ENCODE measurements at regions not wholly inside any gene's neighbourhood (a gene's known extent, or its start where the extent isn't known, plus 50 kb on each side); places are given as distances from the start of the nearest gene placed in this dataset.

DNA sequence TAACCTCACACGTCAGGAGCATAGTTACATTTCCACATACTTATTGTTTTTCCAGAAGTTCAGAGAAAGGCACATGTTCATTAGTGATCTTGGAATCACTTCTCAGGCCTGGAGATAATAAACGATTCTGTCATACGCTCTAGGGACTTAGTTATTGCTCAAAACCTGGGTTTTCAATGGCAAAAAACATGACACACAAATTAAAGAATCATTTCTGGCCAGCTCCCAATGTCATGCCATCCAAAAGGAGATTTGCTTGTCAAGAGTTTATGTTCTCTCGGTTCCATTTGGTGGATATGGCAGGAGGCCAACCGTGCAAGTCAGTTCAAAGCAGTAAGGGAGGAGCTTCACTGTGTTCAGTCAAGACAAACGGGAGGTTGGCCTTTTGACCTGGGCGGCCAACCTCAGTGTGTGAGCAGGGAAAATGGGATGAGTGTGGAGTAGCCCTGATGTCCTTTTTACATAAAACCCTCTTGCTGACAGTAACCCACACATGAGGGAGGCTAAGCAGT, 123.4 kb downstream of the NXNL2 start:
- DNase-seq (ENCODE audit: low read depth), result peak; percentile 29

DNA sequence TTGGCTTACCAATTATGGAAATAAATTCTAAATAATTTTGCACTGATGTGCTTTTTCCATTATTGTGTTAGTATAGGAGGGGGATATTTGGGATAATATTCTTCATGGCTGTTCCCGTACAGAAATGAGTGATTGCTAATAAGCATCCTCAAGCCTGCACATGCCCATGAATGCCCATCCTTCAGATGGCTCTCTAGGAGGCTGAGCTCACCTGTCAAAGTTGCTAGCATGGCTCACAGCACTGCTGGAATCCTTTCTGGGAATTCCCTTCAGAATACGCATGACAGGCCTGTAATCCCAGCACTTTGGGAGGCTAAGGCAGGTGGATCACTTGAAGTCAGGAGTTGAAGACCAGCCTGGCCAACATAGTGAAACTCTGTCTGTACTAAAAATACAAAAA, 124.1 kb downstream of the NXNL2 start:
- DNase-seq (ENCODE audit: low read depth), result no peak

DNA sequence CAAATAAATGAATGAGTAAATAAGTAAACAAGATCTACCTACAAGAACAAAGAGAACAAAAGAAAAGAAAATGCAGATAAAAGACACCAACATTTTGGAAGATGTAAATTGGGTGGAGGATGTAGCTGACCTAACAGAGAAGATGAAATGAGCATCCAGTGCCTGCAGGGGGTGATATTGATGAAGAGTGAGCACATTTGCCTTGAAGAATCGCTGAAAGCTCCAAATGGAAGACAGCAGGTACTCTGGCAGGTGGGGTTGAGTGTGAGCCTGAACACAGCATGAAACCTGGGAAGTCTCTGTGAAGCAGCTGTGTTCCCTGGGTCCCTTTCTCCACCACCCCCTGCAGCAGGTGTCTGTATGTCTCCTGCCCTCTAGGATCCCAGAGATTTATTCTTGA, 125.6 kb downstream of the NXNL2 start:
- peak; percentile 41 for DNase-seq (ENCODE audit: low read depth)

DNA sequence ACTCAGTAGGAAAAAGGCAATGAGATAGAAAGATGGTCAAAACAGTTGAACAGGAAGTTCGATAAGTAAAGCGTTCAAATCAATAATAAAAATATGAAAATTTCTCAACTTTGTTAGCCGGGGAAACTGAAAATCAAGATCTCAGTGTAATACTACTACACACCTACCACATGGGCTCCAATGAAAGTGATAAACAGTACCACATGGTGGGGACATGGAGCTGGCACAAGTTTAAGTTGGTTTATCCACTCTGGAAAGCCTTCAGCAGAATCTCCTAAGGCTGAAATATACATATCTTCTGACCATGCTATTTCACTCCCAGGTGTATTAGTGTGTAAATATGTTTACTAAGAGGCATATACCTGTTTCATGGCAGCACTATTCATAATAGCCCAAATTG, 126.8 kb downstream of the NXNL2 start:
- DNase-seq (ENCODE audit: low read depth), result no peak

DNA sequence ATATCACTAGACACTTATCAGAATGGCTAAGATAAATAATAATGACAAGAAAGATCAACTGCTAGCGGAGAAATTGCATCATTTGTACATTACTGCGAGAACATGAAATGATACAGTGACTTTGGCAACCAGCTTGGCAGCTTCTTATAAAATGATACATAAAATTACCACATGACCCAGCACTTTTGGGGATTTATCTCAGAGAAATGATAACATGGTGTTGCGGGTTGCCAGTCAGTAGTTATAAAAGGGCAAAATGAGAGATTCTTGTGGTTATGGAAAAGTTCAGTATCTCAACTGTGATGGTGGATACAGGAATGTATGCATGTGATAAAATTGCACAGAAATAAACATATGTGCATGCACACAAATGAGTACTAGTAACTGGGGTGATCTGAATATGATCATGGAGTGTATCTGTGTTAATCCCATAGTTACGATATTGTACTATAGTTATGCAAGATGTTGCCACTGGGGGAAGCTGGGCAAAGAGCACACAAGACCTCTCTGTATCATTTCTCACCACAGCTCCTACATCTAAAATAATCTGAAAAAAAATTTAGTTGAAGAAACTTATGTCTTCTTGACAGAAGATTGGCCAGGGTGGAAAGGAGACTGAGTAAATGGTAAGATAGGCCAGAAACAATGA, 128.9 kb downstream of the NXNL2 start:
- DNase-seq (ENCODE audit: low read depth), result peak; percentile 96

DNA sequence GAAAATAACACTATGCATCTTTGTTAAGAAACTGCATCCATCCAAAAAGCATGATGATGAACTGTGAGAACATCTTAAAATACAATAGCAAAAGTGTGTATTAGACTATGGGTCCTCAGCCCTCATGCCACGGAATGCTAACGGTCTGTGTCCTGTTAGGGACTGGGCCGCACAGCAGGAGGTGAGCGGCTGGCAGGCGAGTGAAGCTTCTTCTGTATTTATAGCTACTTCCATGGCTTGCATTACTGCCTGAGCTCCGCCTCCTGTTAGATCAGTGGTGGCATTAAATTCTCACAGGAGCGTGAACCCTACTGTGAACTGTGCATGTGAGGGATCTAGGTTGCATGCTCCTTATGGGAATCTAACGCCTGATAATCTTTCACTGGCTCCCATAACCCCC, 129.8 kb downstream of the NXNL2 start:
- no peak for DNase-seq (ENCODE audit: low read depth)

DNA sequence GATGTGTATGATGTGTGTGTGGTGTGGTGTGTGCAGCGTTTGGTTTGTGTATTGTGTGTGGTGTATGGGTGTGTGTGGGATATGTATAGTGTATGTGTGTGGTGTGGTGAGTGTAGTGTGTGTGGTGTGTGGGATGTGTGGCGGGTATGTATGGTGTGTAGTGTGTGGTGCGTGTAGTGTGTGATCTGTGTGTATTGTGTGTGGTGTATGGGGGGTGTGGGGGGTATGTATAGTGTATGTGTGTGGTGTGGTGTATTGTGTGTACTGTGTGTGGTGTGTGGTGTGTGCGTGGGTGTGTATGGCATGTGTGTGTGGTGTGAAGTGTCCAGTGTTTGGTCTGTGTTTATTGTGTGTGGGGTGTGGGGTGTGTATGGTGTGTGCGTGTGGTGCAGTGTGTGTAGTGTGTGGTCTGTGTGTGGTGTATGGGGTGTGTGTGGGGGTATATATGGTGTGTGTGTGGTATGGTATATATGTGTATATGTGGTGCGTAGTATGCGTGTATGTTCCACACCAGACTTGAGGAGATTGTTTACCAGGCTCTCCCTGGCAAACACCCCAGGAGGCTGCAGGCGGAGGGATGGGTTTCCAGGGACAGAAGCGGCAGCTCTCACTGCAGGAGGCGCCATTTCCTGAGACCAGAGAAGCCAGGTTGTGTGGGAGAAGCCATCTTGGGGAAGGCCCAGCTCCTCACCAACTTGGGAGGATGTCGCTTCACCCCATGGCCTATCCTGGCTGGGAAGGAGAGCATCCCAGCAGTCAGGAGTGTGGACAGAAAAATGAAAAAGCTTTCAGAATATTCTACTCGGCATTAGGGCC, 138.1 kb downstream of the NXNL2 start:
- peak; percentile 6 for DNase-seq (ENCODE audit: low read depth)

DNA sequence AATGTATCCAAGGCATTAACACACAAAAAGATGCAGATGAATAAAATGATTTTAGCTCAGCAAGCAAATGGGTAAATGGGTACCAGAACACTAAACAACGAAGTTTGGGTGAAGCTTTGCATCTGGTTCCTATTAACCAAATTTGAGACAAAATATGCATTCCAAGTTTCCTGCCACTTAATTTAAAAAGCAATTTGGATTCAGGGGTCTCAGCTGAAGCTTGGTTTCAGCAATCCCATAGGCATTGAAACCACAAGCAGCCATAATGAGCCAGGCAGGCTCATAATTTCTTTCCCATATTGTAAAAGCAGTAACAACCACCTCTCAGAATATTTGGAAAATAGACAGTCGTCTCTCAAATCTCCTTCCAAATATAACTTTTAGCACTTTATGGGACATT, 138.9 kb downstream of the NXNL2 start:
- DNase-seq (ENCODE audit: low read depth), result no peak

DNA sequence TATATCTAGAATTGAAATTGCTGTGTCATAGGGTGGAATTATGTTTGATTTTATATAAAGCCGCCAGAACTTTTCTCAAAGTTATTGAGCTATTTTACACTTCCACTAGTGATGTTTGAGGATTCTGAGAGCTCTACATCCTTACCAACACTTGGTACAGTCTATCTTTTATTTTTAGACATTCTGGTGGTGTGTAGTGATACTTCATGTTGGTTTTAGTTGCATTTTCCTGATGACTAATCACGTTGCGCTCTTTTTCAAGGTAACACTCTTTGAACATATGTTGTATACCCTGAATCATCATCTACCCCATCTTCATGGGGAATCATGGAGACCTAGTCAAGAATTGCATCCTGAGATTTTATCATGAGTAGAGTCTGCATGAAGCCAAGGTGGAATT, 141.7 kb downstream of the NXNL2 start:
- DNase-seq (ENCODE audit: low read depth), result no peak

DNA sequence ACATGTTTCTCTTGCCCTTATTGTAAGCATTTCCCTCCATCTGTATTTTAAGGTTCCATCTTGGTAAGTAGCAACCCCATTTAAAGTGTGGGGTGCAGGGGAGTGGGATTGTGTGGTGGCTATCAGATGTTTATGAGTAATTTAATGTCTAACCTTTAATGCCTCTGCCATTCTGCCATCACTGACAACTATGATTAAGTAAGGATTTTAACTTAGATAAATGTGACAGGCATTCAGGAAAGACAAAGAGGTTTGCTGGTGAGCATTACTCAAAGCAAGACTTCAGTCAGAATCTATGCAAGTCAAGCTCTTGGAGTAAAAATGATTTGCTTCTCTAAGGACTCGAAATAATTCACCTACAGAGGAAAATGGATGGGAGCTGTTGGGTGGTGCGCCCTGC, 143.0 kb downstream of the NXNL2 start:
- DNase-seq (ENCODE audit: low read depth), result peak; percentile 19

DNA sequence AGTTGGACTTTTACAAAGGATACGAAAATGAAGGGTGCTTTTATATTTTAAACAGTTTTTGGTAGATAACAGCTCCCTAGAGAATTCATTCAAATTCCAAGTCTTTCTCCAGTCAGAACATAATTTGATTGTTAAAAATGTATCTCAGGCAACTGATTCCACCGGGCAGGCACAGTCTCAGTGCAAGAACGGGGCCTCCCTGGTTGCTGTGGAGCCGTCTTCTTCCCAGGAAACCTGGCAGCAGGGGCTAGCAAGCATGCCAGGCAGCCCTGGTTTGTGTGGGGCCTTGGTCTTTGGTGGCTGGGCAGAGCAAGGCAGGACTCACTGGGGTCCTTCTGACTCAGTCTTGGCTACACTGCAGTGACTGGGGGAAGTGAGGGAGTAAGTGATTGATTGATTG, 143.5 kb downstream of the NXNL2 start:
- no peak for DNase-seq (ENCODE audit: low read depth)

DNA sequence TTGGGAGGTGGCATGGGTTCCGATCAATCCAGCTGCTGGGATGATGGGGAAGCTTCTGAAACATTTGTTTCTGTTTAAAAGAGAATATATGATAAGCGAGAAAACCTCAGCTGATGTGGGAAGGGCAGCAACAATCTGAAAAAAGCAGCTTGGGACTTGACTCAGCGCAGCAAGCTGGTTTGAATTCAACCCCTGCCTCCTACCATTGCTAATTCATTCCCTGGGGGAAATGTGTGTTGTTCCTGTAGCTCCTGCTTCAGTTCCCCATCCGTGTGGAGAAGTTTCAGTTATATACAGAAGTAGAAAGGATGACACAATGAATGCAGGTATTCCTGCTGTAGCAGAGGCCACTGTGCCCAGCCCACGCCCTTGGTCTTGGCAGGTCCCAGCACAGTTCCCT, 145.1 kb downstream of the NXNL2 start:
- no peak for DNase-seq (ENCODE audit: low read depth)

DNA sequence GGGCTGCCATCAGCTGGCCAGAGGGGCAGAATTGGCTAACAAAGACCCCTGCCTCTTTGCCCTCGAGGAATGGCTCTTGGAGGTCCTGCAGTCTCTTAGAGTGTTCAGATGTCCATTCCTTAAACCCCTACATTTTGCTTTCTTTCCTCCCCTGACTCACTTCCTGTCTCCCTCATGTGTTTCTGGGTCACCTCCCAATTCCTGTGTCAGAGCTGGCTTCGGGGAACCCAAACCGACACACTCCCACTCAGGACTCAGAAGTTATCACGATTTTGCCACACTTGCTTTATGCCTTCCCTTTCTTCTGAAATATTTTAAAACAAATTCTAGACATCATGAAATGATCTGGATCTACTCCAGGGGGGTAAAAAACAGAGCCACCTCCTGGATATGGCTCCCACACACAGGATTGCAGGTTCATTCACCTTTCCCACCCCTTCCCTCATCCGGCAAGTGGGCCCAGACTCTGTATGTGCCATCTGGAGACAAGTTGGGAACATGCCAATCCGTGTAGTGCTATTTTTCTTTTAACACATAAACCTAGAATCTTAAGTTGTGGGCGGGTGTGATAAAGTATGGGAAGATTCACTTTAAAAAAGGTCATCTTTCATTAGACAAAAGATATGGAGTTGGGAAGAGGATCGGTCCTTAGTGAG, 145.7 kb downstream of the NXNL2 start:
- no peak for DNase-seq (ENCODE audit: low read depth)

DNA sequence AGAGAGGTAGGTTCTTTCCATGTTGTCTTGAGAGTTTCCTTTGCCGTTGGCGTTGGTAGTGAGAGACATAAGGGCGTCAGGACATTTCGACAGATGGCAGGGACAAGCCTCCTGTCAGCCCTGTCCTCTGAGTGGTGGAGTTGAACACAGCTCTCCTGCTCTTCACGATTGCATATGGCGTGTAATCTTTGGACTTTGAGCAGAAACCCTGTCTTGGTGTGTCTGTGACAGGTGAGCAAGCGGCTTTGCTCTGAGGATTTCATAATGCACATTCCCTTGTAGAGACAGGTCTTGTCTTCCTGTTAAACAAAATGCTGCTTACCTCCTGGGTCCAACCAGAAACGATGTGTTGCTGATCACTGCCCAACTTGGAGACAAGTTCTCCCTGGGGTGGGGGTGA, 146.5 kb downstream of the NXNL2 start:
- no peak for DNase-seq (ENCODE audit: low read depth)

DNA sequence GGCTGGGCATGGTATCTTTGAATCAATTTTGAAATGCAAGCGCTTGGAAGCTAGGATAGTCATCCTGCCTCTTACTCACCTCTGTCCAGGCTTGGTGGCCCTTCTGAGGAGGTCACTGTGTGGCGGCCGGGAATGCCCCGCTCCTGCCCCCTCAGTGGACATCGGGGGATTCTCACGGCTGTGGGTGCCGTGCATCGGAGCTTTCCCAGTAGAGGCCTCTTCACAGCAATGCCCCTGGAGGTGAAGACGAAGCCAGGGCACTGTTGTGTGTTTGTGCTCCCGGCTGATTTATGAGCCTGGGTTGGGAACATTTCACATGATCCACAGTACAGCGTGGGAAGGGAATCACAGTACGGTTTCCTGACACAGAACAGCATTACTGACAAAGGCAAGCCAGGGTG, 147.5 kb downstream of the NXNL2 start:
- DNase-seq (ENCODE audit: low read depth), result peak; percentile 87

DNA sequence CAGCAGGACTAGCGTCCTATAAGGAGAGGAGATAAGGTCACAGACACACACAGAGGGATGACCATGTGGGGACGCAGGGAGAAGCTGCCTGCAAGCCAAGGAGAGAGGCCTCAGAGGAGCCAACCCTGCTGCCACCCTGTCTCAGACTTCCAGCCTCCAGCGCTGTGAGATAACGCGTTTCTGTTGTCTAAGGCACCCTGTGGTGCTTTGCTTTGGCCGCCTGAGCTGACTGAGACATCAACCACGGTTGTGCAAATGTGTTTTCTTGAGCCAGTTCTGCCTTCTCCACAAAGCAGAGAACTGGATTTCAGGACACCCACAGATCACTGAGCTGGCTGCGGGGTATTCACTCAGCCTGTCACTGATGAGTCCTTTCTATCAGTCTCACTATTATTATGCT, 149.1 kb downstream of the NXNL2 start:
- peak; percentile 11 for DNase-seq (ENCODE audit: low read depth)

DNA sequence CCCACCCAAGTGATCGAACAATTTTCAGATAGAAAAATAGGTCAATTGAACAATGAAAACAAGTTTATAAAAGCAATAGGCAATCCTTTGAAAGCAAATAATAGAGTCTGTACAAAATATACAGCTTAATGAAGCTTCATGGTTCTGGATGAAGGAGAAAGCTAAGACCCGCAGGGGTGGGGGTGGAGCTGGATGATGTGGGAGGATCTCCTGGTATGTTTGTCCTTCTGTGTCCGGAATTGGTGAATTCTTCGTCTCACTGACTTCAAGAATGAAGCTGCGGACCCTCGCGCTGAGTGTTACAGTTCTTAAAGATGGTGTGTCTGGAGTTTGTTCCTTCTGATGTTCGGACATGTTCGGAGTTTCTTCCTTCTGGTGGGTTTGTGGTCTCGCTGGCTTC, 149.9 kb downstream of the NXNL2 start:
- no peak for DNase-seq (ENCODE audit: low read depth)

DNA sequence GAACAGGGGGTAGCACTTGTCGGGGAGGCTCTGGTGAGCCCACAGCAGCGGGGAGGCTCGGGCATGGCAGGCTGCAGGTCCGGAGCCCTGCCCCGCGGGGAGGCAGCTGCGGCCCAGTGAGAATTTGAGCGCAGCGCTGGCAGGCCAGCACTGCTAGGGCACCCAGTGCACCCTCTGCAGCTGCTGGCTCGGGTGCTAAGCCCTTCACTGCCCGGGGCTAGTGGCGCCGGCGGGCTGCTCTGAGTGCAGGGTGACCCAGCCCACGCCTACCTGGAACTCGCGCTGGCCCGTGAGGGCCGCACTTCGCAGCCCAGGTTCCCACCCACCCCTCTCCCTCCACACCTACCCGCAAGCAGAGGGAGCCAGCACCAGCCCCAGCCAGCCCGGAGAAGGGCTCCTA, 151.0 kb downstream of the NXNL2 start:
- DNase-seq (ENCODE audit: low read depth), result no peak

DNA sequence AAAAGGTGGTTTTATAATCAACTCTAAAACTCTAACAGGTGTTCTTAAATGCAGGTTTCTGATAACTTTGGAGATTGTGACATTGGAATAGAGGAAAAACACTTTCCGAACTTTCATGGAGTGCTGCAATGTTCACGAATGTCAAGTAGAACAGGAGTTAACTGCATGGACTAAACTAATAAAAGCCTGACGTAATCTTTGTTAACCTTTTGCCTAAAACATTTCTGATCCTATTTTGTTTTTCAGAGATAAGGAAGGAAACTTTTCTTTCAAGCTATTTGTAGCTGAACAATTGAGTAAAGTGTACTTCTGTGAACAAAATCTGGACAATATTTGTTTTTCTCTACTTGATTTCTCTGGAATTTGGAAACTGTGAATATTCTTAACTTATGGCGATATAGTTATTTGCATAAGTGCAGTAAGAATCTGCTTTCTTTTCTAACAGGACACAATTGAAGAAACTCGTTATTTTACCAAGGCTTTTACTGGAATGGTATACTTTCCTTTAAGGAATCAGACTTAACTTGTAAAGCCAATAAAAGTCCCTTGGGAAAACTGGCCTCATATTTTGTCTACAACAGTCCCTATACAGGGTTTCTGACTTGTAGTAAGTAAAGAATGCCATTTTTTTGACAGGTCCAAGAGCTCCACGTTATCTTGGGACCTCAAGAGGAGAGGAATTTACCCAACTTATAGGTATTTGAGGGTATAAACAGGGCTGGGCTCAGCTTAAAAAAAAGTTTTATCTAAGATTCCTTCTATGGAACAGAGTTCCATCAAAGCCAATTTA, 154.7 kb downstream of the NXNL2 start:
- no peak for DNase-seq (ENCODE audit: low read depth)

DNA sequence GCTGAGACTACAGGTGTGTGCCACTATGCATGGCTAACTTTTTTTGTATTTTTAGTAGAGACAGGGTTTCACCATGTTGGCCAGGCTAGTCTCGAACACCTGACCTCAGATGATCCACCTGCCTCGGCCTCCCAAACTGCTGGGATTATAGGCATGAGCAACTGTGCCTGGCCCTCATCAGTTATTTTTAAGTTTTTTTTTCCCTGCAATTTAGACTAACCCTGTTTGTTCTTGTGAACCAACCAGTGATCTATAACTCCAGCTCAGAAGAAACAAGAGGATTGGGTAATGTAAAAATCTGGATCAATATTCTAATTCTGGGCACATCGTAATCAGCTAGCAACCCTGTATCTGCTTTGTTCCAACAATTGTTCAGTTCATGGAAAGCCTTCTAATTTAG, 155.7 kb downstream of the NXNL2 start:
- DNase-seq (ENCODE audit: low read depth), result no peak

DNA sequence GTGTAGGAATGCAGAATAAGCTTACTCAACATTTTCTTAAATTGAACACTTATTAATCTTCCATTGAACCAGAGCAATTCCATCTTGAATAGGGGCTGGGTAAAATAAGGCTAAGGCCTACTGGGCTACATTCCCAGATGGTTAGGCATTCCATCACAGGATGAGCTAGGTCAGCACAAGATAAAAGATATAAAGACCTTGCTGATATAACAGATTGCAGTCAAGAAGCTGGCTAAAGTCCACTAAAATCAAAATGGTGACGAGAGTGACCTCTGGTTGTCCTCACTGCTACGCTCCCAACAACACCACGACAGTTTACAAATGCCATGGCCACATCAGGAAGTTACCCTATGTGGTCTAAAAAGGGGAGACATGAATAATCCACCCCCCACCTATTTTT, 156.1 kb downstream of the NXNL2 start:
- no peak for DNase-seq (ENCODE audit: low read depth)

DNA sequence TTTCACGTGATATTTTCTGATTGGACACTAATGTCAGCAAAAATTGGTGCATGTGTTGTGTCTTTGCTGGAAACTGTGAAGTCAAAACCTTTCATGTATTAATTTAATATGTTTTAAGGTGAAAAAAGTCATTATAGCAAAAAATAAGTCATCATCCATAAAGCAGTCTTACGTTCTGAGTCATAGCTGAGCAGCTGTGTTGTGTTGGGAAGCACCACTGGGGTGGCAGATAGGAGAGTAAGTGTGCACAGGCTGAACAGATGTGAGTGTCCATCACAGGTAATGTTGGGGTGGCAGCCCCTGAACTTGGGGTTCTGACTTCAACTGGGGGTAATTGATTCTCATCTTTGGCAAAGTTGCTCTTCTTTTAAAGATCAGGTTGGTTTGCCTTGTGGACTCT, 156.8 kb downstream of the NXNL2 start:
- peak; percentile 43 for DNase-seq (ENCODE audit: low read depth)

All from amniotic epithelial cell (primary cell).